HUES64 (cell line): ENCODE measurements at regions not wholly inside any gene's neighbourhood (a gene's known extent, or its start where the extent isn't known, plus 50 kb on each side); places are given as distances from the start of the nearest gene placed in this dataset.

Source experiments
- H3K27ac ChIP-seq: 2 replicates; pipeline ENCODE4 v1.7.0; 2013; ENCODE audit warnings: low read depth, low read length, inconsistent platforms
- H3K27me3 ChIP-seq: 2 replicates; pipeline ENCODE4 v1.6.1; 2013; ENCODE audit warnings: mild to moderate bottlenecking, low read length; ENCODE audit not compliant: insufficient read depth
- H3K36me3 ChIP-seq: 2 replicates; pipeline ENCODE4 v1.6.1; 2013; ENCODE audit warnings: mild to moderate bottlenecking, low read length; ENCODE audit not compliant: insufficient read depth
- H3K4me1 ChIP-seq: 2 replicates; pipeline ENCODE4 v1.6.1; 2013; ENCODE audit warnings: mild to moderate bottlenecking, low read length, moderate library complexity; ENCODE audit not compliant: insufficient read depth
- H3K4me3 ChIP-seq: 2 replicates; pipeline ENCODE4 v1.5.1; 2013; ENCODE audit warnings: mild to moderate bottlenecking, low read length, moderate library complexity
- H3K9ac ChIP-seq: 2 replicates; pipeline ENCODE4 v1.6.1; 2013; ENCODE audit warnings: mild to moderate bottlenecking, low read depth, low read length
- H3K9me3 ChIP-seq: 2 replicates; pipeline ENCODE4 v1.6.1; 2013; ENCODE audit warnings: low read depth, low read length; ENCODE audit not compliant: insufficient read depth
- WGBS: fragments of 150-250, 120-280 bp; methylation state at CpG from one replicate; pipeline ENCODE4 v1.1.7; 2013; ENCODE audit warnings: missing lambda C conversion rate; 5-methylcytosine and 5-hydroxymethylcytosine counted together

GRCh38 chr13:84211048-84211447 lies 328.8 kb upstream of the SLITRK1 start:
- H3K27ac ChIP-seq, result no peak overlapping the region
- 98% methylated on average over 2 of the region's 2 CpGs for WGBS
- H3K4me3 ChIP-seq, result no peak overlapping the region
- no peaks in the 10 kb centered on the region for H3K27me3 ChIP-seq
- peaks cover 11% of the 10 kb centered on the region for H3K4me1 ChIP-seq
- H3K36me3 ChIP-seq, result no peaks in the 10 kb centered on the region
- no peak overlapping the region for H3K9ac ChIP-seq
- no peaks in the 10 kb centered on the region for H3K9me3 ChIP-seq

DNA sequence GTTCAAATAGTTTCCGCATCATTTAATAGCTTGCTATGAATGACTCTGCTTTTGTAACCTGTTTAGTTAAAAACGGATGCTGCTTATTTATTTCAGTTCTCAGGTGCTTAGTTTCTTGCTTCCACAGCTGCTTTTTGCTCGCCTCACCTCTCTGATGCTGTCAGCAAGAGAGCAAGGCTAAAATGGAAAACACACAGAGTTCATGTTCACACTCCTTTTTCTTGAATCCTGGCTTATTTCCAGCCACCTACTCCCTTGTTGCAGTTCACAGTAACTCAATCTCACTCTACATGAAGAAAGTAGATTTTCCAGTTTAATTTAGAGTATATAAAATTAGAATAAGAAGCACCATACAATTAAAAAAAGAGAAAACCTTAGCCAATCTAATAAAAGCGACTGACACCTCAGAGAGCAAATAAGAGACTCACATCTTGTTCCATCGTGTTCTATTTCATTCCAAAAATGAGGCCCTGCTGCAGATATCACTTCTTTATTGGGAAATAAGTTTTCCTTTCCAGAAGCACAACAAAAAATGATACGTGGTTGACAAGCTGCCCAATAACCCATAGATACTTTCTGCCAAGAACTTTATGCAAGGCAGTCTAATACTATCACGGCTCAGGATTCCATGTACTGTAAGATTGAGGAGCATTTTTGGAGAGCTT lies 326.1 kb upstream of the SLITRK1 start:
- H3K9ac ChIP-seq, result no peak overlapping the region
- H3K4me1 ChIP-seq, result peaks cover 13% of the 10 kb centered on the region
- WGBS, result 95% methylated on average over 7 of the region's 7 CpGs
- H3K27ac ChIP-seq, result no peak overlapping the region
- no peaks in the 10 kb centered on the region for H3K36me3 ChIP-seq
- no peaks in the 10 kb centered on the region for H3K27me3 ChIP-seq
- H3K4me3 ChIP-seq, result no peak overlapping the region
- H3K9me3 ChIP-seq, result no peaks in the 10 kb centered on the region

DNA sequence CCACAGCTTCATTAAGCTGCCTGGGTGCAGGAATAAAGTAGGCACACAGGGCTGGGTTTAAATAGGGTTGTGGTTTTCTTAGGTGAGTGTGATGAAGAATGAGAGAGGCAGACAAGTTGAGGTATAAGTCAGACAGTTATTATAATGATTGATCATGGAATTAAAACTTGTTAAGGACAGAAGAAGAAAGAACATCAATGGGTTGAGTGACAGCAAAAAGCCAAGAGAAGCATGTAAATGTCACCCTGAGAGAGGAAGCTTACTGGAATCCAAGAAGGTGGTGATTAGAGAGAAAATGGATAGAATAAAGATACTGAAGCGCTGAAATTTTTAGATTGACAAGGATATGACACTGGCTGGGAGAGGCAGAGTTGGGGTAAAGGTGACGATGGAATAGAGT lies 325.2 kb upstream of the SLITRK1 start:
- no peak overlapping the region for H3K4me3 ChIP-seq

DNA sequence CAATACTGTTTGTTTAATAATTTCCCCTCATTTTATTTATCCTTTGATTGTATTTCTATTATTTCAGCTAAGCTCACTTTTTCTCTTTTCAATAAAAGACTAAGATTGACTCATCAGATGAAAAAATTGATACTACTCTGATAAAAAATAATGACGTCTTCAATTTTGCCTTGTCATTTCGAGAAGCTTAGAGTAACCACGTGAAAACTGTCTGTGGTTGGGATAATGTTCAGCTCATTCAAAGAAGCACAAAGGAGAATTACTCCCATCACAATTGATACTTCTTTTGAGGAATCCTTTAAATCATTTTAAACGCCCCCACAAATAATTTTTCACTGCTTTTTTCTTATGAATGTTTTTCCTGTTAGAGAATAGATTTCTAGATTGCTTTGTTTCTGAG lies 318.7 kb upstream of the SLITRK1 start:
- H3K9ac ChIP-seq, result no peak overlapping the region
- 0 out of 2 replicates have a peak, but pooled peaks cover 2% of the 10 kb centered on the region for H3K4me1 ChIP-seq
- no peak overlapping the region for H3K27ac ChIP-seq
- no peak overlapping the region for H3K4me3 ChIP-seq
- no peaks in the 10 kb centered on the region for H3K9me3 ChIP-seq
- H3K36me3 ChIP-seq, result no peaks in the 10 kb centered on the region
- H3K27me3 ChIP-seq, result no peaks in the 10 kb centered on the region
- WGBS, result no CpG with 5 or more reads among the region's 4 CpGs

More for the DNA sequence above, 325.2 kb upstream of the SLITRK1 start:
- Histone ChIP-seq H3K9ac (no peak overlapping the region), H3K4me1 (peaks cover 13% of the 10 kb centered on the region), H3K27me3 (no peaks in the 10 kb centered on the region), H3K9me3 (no peaks in the 10 kb centered on the region), H3K36me3 (no peaks in the 10 kb centered on the region), H3K27ac (no peak overlapping the region)
- 94% methylated on average over 2 of the region's 2 CpGs for WGBS

DNA sequence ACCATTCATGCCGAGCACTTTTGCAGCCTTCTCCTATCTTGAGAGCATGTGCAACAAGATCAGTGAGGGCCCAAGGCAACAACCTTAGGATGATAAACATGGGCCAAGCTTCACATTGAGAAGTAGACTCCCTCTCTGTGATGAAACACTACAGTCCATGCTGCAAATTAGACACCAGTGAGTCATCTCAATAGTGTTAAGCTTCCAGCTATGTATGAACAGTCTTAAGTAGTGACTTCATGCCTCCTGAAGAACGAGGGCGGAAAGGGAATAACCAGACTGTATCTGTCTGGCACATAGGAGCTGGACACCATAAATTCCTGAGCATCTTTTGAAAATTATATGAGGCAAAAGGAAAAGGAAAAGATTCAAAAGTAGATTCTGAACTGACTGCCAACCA lies 309.9 kb upstream of the SLITRK1 start:
- no peaks in the 10 kb centered on the region for H3K36me3 ChIP-seq
- no peak overlapping the region for H3K9ac ChIP-seq
- H3K4me1 ChIP-seq, result no peaks in the 10 kb centered on the region
- no peak overlapping the region for H3K4me3 ChIP-seq
- H3K27me3 ChIP-seq, result no peaks in the 10 kb centered on the region
- 97% methylated on average over 3 of the region's 3 CpGs for WGBS
- no peaks in the 10 kb centered on the region for H3K9me3 ChIP-seq
- H3K27ac ChIP-seq, result no peak overlapping the region

DNA sequence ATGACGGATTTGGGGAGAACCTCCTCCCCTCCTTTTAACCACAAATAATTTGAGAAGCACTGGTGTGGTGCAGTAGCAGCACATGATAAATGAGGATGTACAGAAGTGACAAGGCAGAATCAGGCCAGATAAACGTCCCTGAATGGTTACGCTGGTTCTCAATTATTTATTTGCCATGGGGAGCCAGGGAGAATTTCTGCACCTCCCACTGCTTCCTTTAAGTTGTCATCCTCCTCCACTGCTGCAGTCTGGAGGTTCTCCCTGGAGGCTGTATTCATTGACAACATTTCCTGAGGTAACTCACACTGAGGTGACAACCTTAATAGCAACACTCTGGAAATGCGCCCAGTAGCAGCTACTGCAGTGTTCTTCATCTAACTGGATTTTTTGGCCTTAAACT lies 308.9 kb upstream of the SLITRK1 start:
- H3K27ac ChIP-seq, result no peak overlapping the region
- no peaks in the 10 kb centered on the region for H3K36me3 ChIP-seq
- H3K4me1 ChIP-seq, result no peaks in the 10 kb centered on the region
- no peaks in the 10 kb centered on the region for H3K9me3 ChIP-seq
- H3K27me3 ChIP-seq, result no peaks in the 10 kb centered on the region
- no peak overlapping the region for H3K9ac ChIP-seq
- WGBS, result 91% methylated on average over 3 of the region's 4 CpGs
- no peak overlapping the region for H3K4me3 ChIP-seq

GRCh38 chr13:84187626-84188025 lies 305.4 kb upstream of the SLITRK1 start:
- Histone ChIP-seq H3K36me3 (no peaks in the 10 kb centered on the region), H3K9ac (no peak overlapping the region), H3K27me3 (no peaks in the 10 kb centered on the region), H3K27ac (no peak overlapping the region), H3K4me1 (no peaks in the 10 kb centered on the region), H3K9me3 (no peaks in the 10 kb centered on the region), H3K4me3 (no peak overlapping the region)
- 98% methylated on average over 1 of the region's 1 CpG for WGBS

DNA sequence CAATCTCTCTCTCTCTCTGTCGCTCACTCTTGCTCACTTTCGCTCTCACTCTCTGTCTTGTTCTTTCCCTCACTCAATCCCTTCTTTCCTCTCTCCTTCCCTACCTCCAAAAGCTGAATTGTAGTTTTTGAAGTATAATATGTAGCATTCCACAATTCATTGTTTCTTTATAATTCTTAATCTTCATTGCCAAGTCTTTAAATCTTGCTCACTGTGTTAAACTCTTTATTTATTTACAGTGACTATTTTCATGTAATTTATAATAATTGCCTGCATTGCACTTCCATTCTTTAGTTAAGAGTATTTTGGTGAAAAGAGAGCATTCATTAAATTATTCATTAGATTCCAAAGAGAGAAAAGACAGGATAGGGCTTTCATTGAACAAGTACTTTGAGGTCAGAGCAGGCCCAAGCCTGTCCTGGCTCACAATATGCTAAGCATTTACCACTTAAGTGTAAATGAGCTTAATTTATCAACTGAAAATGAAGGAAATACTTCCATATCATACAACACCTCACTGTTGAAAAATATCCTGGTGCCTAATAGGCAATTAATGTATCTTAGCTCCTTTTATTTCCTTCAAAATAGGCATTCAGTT lies 257.4 kb upstream of the SLITRK1 start:
- no peaks in the 10 kb centered on the region for H3K36me3 ChIP-seq
- H3K4me1 ChIP-seq, result peaks cover 20% of the 10 kb centered on the region
- WGBS, result 94% methylated on average over 2 of the region's 2 CpGs
- no peak overlapping the region for H3K27ac ChIP-seq
- no peaks in the 10 kb centered on the region for H3K27me3 ChIP-seq
- H3K4me3 ChIP-seq, result no peak overlapping the region
- H3K9ac ChIP-seq, result no peak overlapping the region
- H3K9me3 ChIP-seq, result no peaks in the 10 kb centered on the region

- H3K9ac ChIP-seq, result no peak overlapping the region
- H3K27me3 ChIP-seq, result no peaks in the 10 kb centered on the region
- peaks cover 20% of the 10 kb centered on the region for H3K4me1 ChIP-seq
- no peaks in the 10 kb centered on the region for H3K9me3 ChIP-seq
- no peaks in the 10 kb centered on the region for H3K36me3 ChIP-seq
- no peak overlapping the region for H3K27ac ChIP-seq
- no CpG with 5 or more reads among the region's 2 CpGs for WGBS
- no peak overlapping the region for H3K4me3 ChIP-seq
These were observed 255.0 kb upstream of the SLITRK1 start for GRCh38 chr13:84137292-84137691.

GRCh38 chr13:84136582-84136981 lies 254.3 kb upstream of the SLITRK1 start:
- no peak overlapping the region for H3K27ac ChIP-seq
- no peaks in the 10 kb centered on the region for H3K9me3 ChIP-seq
- H3K36me3 ChIP-seq, result no peaks in the 10 kb centered on the region
- H3K4me1 ChIP-seq, result peaks cover 20% of the 10 kb centered on the region
- 93% methylated on average over 1 of the region's 1 CpG for WGBS
- no peak overlapping the region for H3K4me3 ChIP-seq
- H3K9ac ChIP-seq, result no peak overlapping the region
- H3K27me3 ChIP-seq, result no peaks in the 10 kb centered on the region

DNA sequence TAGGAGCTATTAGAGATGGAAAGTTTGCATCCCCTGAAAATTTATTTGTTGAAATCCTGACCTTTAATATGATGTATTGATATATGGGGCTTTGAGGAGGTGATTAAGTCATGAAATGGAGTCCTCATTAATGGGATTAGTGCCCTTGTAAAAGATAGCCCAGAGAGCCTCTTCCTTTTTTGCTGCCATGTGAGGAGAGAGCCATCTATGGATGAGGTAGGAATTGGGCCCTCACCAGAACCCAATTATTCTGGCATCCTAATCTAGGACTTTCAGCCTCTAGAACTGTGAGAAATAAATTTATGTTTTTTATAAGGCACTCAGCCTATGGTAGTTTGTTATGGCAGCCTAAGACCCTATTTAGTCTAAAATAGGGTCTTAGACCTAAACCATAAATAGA lies 250.2 kb upstream of the SLITRK1 start:
- Histone ChIP-seq H3K36me3 (no peaks in the 10 kb centered on the region), H3K4me1 (no peaks in the 10 kb centered on the region), H3K27me3 (no peaks in the 10 kb centered on the region), H3K9me3 (no peaks in the 10 kb centered on the region), H3K4me3 (no peak overlapping the region), H3K9ac (no peak overlapping the region), H3K27ac (no peak overlapping the region)

GRCh38 chr13:84131249-84131648 lies 249.0 kb upstream of the SLITRK1 start:
- Histone ChIP-seq H3K27me3 (no peaks in the 10 kb centered on the region), H3K9ac (no peak overlapping the region), H3K36me3 (no peaks in the 10 kb centered on the region), H3K27ac (no peak overlapping the region), H3K4me1 (no peaks in the 10 kb centered on the region), H3K9me3 (no peaks in the 10 kb centered on the region), H3K4me3 (no peak overlapping the region)
- 94% methylated on average over 5 of the region's 7 CpGs for WGBS
